ENCODE measurements at regions not wholly inside any gene's neighbourhood (a gene's known extent, or its start where the extent isn't known, plus 50 kb on each side); places are given as distances from the start of the nearest gene placed in this dataset. TPM values are rescaled to one million over a fixed set of nuclear protein-coding genes. Genes with fewer than 3 reads are reported as not detected.

DNA sequence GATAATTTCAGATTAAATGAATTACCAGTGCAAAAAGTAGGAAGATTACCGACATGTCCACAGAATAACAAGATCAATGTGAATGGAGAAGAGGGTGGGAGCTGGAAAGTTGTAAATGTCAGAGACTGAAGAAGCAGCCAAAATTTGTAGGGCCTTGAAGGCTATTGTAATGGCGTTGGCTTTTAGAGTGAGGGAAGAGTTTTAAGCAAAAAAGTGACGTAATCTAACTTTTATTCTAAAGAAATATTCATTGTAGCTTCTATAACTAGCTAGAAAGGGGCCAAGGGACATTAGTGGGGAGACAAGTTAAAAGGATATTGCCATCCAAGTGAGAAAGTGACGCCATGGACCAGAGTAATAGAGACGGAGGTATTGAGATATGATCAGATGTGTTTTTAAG, 63.3 kb upstream of the PCDH7 start:
- no peaks in the 10 kb centered on the region for H3K36me3 ChIP-seq (ENCODE audit: low read depth)
- no peaks in the 10 kb centered on the region for H3F3A ChIP-seq (ENCODE audit: insufficient read depth)
- no peaks in the 10 kb centered on the region for H3K4me1 ChIP-seq (ENCODE audit: insufficient read depth)
- H3K27ac ChIP-seq: no peak overlapping the region
- in situ Hi-C loops (cut with MboI): no loop called here
- H3K79me2 ChIP-seq (ENCODE audit: insufficient read depth): no peaks in the 10 kb centered on the region
- no peak overlapping the region for H3K4me3 ChIP-seq
- H4K20me1 ChIP-seq (ENCODE audit: insufficient read depth): no peaks in the 10 kb centered on the region
- H3K9me2 ChIP-seq (ENCODE audit: insufficient read depth): no peaks in the 10 kb centered on the region
- no peak overlapping the region for H2AFZ ChIP-seq
- no peak overlapping the region for H3K4me2 ChIP-seq (ENCODE audit: unreplicated experiment)
- 23 to 29% methylated on average over 5 of the region's 5 CpGs for whole genome bisulfite sequencing, 2 experiments (ENCODE audit: low coverage in 1 of 2, low lambda C conversion rate in 2 of 2, missing lambda C conversion rate in 2 of 2)
- no peak for DNase-seq
- no peak overlapping the region for H3K9ac ChIP-seq
- H3K9me3 ChIP-seq (ENCODE audit: low read depth): no peaks in the 10 kb centered on the region
- no peak for TF ChIP-seq EZH2 (IDR thresholded peaks at IDR 0.05; ENCODE audit: insufficient read depth, poor library complexity, severe bottlenecking)
- no peak for TF ChIP-seq EZH2phosphoT487 (IDR thresholded peaks at IDR 0.05; ENCODE audit: insufficient read depth, low read depth)
- no peaks in the 10 kb centered on the region for H3K27me3 ChIP-seq (replicated peaks; ENCODE audit: insufficient read depth)

DNA sequence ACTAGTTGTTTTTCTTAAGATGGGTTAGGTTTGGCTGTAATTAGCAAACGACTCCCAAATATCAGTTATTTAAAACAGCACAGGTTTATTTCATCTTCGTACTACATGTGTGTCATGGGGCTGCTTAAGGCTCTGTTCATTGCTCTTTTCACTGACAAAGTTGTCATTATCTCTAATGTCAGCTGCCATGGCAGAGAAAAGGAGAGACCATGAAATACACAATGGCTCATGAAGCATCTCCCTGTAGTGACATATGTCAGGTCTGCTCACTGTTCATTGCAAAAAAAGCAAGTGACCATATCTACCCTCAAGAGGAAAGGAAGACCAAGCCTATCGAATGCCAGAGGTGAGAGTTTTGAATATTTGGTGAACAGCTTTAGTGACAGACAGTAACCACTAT, 52.2 kb upstream of the PCDH7 start:
- H3K36me3 ChIP-seq (ENCODE audit: low read depth): no peaks in the 10 kb centered on the region
- H3K4me3 ChIP-seq: no peak overlapping the region
- H3K4me1 ChIP-seq (ENCODE audit: insufficient read depth): no peaks in the 10 kb centered on the region
- no peak for TF ChIP-seq EZH2phosphoT487 (IDR thresholded peaks at IDR 0.05; ENCODE audit: insufficient read depth, low read depth)
- TF ChIP-seq EZH2 (IDR thresholded peaks at IDR 0.05; ENCODE audit: insufficient read depth, poor library complexity, severe bottlenecking): no peak
- no peaks in the 10 kb centered on the region for H3K27me3 ChIP-seq (replicated peaks; ENCODE audit: insufficient read depth)
- no peak overlapping the region for H3K4me2 ChIP-seq (ENCODE audit: unreplicated experiment)
- no peaks in the 10 kb centered on the region for H3K9me3 ChIP-seq (ENCODE audit: low read depth)
- no peaks in the 10 kb centered on the region for H3K9me2 ChIP-seq (ENCODE audit: insufficient read depth)
- in situ Hi-C loops (cut with MboI): no loop called here
- no peak overlapping the region for H2AFZ ChIP-seq
- no peak overlapping the region for H3K9ac ChIP-seq
- no peaks in the 10 kb centered on the region for H3F3A ChIP-seq (ENCODE audit: insufficient read depth)
- no peak overlapping the region for H3K27ac ChIP-seq
- H3K79me2 ChIP-seq (ENCODE audit: insufficient read depth): no peaks in the 10 kb centered on the region
- 18 to 23% methylated on average over 3 of the region's 3 CpGs for WGBS, 2 experiments (ENCODE audit: low coverage in 1 of 2, low lambda C conversion rate in 2 of 2, missing lambda C conversion rate in 2 of 2)
- no peak for DNase-seq
- no peaks in the 10 kb centered on the region for H4K20me1 ChIP-seq (ENCODE audit: insufficient read depth)

DNA sequence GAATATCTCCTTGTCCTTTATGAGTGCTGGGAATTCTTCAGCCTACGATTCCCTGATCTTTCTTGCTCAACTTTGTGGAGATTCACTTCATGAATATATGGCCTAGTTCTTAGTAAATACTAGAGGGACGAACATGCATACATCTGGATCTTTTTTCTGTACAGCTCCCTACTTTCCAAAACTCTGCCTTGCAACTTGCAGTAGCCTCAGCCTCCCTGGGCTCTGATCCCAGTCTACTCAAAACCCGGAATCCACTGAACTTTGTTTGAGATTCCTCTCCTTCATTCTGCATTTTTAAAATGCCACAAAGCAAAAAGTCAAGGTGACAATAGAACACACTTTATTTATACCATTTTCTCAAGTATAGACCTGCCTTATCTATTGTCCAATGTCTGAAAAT, 50.0 kb upstream of the PCDH7 start:
- no peak overlapping the region for H2AFZ ChIP-seq
- H3K4me3 ChIP-seq: no peak overlapping the region
- DNase-seq: no peak
- H3K9me3 ChIP-seq (ENCODE audit: low read depth): no peaks in the 10 kb centered on the region
- H3K27me3 ChIP-seq (replicated peaks; ENCODE audit: insufficient read depth): no peaks in the 10 kb centered on the region
- no peak overlapping the region for H3K9ac ChIP-seq
- H3K36me3 ChIP-seq (ENCODE audit: low read depth): no peaks in the 10 kb centered on the region
- no peak overlapping the region for H3K4me2 ChIP-seq (ENCODE audit: unreplicated experiment)
- in situ Hi-C loops (cut with MboI): no loop called here
- H3K9me2 ChIP-seq (ENCODE audit: insufficient read depth): no peaks in the 10 kb centered on the region
- H4K20me1 ChIP-seq (ENCODE audit: insufficient read depth): no peaks in the 10 kb centered on the region
- TF ChIP-seq EZH2 (IDR thresholded peaks at IDR 0.05; ENCODE audit: insufficient read depth, poor library complexity, severe bottlenecking) (no peak), EZH2phosphoT487 (IDR thresholded peaks at IDR 0.05; ENCODE audit: insufficient read depth, low read depth) (no peak)
- no peaks in the 10 kb centered on the region for H3K4me1 ChIP-seq (ENCODE audit: insufficient read depth)
- no peak overlapping the region for H3K27ac ChIP-seq
- H3F3A ChIP-seq (ENCODE audit: insufficient read depth): no peaks in the 10 kb centered on the region
- no peaks in the 10 kb centered on the region for H3K79me2 ChIP-seq (ENCODE audit: insufficient read depth)
- WGBS, 2 experiments (ENCODE audit: low coverage in 1 of 2, low lambda C conversion rate in 2 of 2, missing lambda C conversion rate in 2 of 2): 8 to 14% methylated on average over 3 of the region's 3 CpGs

Small RNAs in the stretch of these regions (small RNA-seq; reads per million reads assigned to genes)
- gene AC097510.1 (ENCODE audit: low read depth, low replicate concordance): not detected
